ENCODE measurements at regions not wholly inside any gene's neighbourhood (a gene's known extent, or its start where the extent isn't known, plus 50 kb on each side); places are given as distances from the start of the nearest gene placed in this dataset.

- TF ChIP-seq CTCF (IDR thresholded peaks at IDR 0.05) = no peak
- no peak for TF ChIP-seq POLR2AphosphoS5 (IDR thresholded peaks at IDR 0.05)
- no peak for TF ChIP-seq POLR2A (IDR thresholded peaks at IDR 0.05)
- no peak for TF ChIP-seq EP300 (IDR thresholded peaks at IDR 0.05)
Measured at GRCh38 chr10:56785292-56785691, 424.2 kb upstream of the ZWINT start.

Data from stomach (tissue), 4 donors.